Liver (tissue), 8 donors: ENCODE measurements at regions not wholly inside any gene's neighbourhood (a gene's known extent, or its start where the extent isn't known, plus 50 kb on each side); places are given as distances from the start of the nearest gene placed in this dataset.

ENCODE experiments used
- DNase-seq: peaks from one replicate; pipeline ENCODE4 v3.0.0-alpha.2; 2017; ENCODE audit warnings: low spot score
- H3K27ac ChIP-seq, 2 donors: one replicate each; pipeline ENCODE4 v1.7.0; 2013; ENCODE audit warnings: inconsistent platforms in 2 of 2, low read length in 2 of 2, control low read depth in 1 of 2, low read depth in 1 of 2, mild to moderate bottlenecking in 1 of 2
- H3K27me3 ChIP-seq, 4 donors: one replicate each; pipeline versions ENCODE4 v1.6.1 to v1.7.0; 2013; ENCODE audit warnings: low read length in 3 of 4, inconsistent platforms in 1 of 4, mild to moderate bottlenecking in 1 of 4, moderate library complexity in 1 of 4; ENCODE audit not compliant: control insufficient read depth in 4 of 4, insufficient read depth in 4 of 4
- H3K36me3 ChIP-seq, 4 donors: one replicate each; pipeline versions ENCODE4 v1.6.1 to v1.7.0; 2013; ENCODE audit warnings: low read length in 3 of 4, mild to moderate bottlenecking in 3 of 4, low read depth in 1 of 4, moderate library complexity in 1 of 4; ENCODE audit not compliant: control insufficient read depth in 4 of 4, insufficient read depth in 3 of 4
- H3K4me1 ChIP-seq, 4 donors: one replicate each; pipeline versions ENCODE4 v1.6.1 to v1.7.0; 2013; ENCODE audit warnings: low read length in 3 of 4, mild to moderate bottlenecking in 3 of 4, moderate library complexity in 1 of 4; ENCODE audit not compliant: control insufficient read depth in 4 of 4, insufficient read depth in 4 of 4
- H3K4me3 ChIP-seq, 3 donors: one replicate each; pipeline versions ENCODE4 v1.6.1 to v1.7.0; 2013; ENCODE audit warnings: low read length in 3 of 3, control low read depth in 1 of 3, low read depth in 1 of 3, mild to moderate bottlenecking in 1 of 3
- H3K9ac ChIP-seq, 2 donors: one replicate each; pipeline ENCODE4 v1.7.0; 2013; ENCODE audit warnings: low read length in 2 of 2, mild to moderate bottlenecking in 2 of 2, moderate library complexity in 2 of 2, control low read depth in 1 of 2, low read depth in 1 of 2
- H3K9me3 ChIP-seq, 4 donors: one replicate each; pipeline versions ENCODE4 v1.6.1 to v1.7.0; 2013; ENCODE audit warnings: low read length in 3 of 4; ENCODE audit not compliant: control insufficient read depth in 4 of 4
- ATF3 ChIP-seq: IDR thresholded peaks from 2 replicates; pipeline ENCODE4 v1.6.1; 2016; ENCODE audit warnings: antibody characterized with exemption
- CTCF ChIP-seq: fragments of 150-350 bp; IDR thresholded peaks from 2 replicates; pipeline ENCODE4 v1.5.1; 2017; ENCODE audit warnings: improper control_type of control experiment, low read depth, low read length; ENCODE audit not compliant: missing input control
- EGR1 ChIP-seq, 2 donors: IDR thresholded peaks; 2 replicates each; pipeline ENCODE4 v1.6.1; 2016 to 2018; ENCODE audit warnings: antibody characterized with exemption in 2 of 2, low read depth in 2 of 2
- FOXA1 ChIP-seq: IDR thresholded peaks from 2 replicates; pipeline ENCODE4 v1.6.1; 2016; ENCODE audit warnings: antibody characterized with exemption
- GABPA ChIP-seq, 2 donors: IDR thresholded peaks in 1 of 2; conservative IDR thresholded peaks in 1 of 2; 2 replicates each; pipeline ENCODE4 v1.6.1; 2016; ENCODE audit warnings: antibody characterized with exemption in 2 of 2, mild to moderate bottlenecking in 1 of 2, moderate library complexity in 1 of 2
- HNF4A ChIP-seq, 2 donors: conservative IDR thresholded peaks; 2 replicates each; pipeline ENCODE4 v1.6.1; 2016; ENCODE audit warnings: antibody characterized with exemption in 2 of 2, mild to moderate bottlenecking in 2 of 2
- HNF4G ChIP-seq: IDR thresholded peaks from 2 replicates; pipeline ENCODE4 v1.6.1; 2016; ENCODE audit warnings: antibody characterized with exemption
- JUND ChIP-seq, 2 donors: IDR thresholded peaks; 2 replicates each; pipeline ENCODE4 v1.6.1; 2016; ENCODE audit warnings: antibody characterized with exemption in 2 of 2
- NR2F2 ChIP-seq: IDR thresholded peaks from 2 replicates; pipeline ENCODE4 v1.6.1; 2016; ENCODE audit warnings: antibody characterized with exemption
- RXRA ChIP-seq, 2 donors: IDR thresholded peaks; 2 replicates each; pipeline ENCODE4 v1.6.1; 2017 to 2018; ENCODE audit warnings: antibody characterized with exemption in 2 of 2, mild to moderate bottlenecking in 1 of 2
- SP1 ChIP-seq: IDR thresholded peaks from 2 replicates; pipeline ENCODE4 v1.6.1; 2018; ENCODE audit warnings: antibody characterized with exemption, mild to moderate bottlenecking
- TAF1 ChIP-seq: conservative IDR thresholded peaks from 2 replicates; pipeline ENCODE4 v1.6.1; 2016; ENCODE audit warnings: antibody characterized with exemption, mild to moderate bottlenecking
- YY1 ChIP-seq: IDR thresholded peaks from 2 replicates; pipeline ENCODE4 v1.6.1; 2016; ENCODE audit warnings: antibody characterized with exemption, mild to moderate bottlenecking
- ZBTB33 ChIP-seq: IDR thresholded peaks from 2 replicates; pipeline ENCODE4 v1.6.1; 2016; ENCODE audit warnings: antibody characterized with exemption
- WGBS: extraction: QIAGEN DNeasy Blood & Tissue Kit; methylation state at CpG from one replicate; pipeline ENCODE4 v1.1.7; 2013; 5-methylcytosine and 5-hydroxymethylcytosine counted together
- donor health status: healthy.
- donor health status: healthy.
- donor health status: healthy.
- donor health status: healthy.
- donor health status: healthy.

GRCh38 chr11:8822469-8822868 lies 88.5 kb upstream of the AKIP1 start:
- Histone ChIP-seq H3K36me3 (no peaks in the 10 kb centered on the region), H3K9ac (no peak overlapping the region), H3K27me3 (no peaks in the 10 kb centered on the region), H3K9me3 (no peaks in the 10 kb centered on the region), H3K27ac (no peak overlapping the region), H3K4me1 (no peaks in the 10 kb centered on the region), H3K4me3 (no peak overlapping the region)
- no peak for TF ChIP-seq HNF4A (conservative IDR thresholded peaks at IDR 0.05)
- TF ChIP-seq EGR1 (IDR thresholded peaks at IDR 0.05; ENCODE audit: low read depth in 2 of 2) = no peak
- TF ChIP-seq ZBTB33 = no peak
- TF ChIP-seq CTCF = no peak
- no peak for TF ChIP-seq YY1
- no peak for TF ChIP-seq GABPA (IDR thresholded peaks at IDR 0.05 in 1 of 2, conservative IDR thresholded peaks at IDR 0.05 in 1 of 2)
- TF ChIP-seq TAF1 = no peak
- TF ChIP-seq NR2F2 = no peak
- TF ChIP-seq HNF4G = no peak
- 78% methylated on average over 6 of the region's 6 CpGs for WGBS
- DNase-seq = no peak

GRCh38 chr11:8823174-8823742 lies 87.7 kb upstream of the AKIP1 start:
- DNase-seq = no peak
- WGBS = 69% methylated on average over 2 of the region's 2 CpGs
- no peak for TF ChIP-seq TAF1
- TF ChIP-seq ATF3 = no peak
- TF ChIP-seq ZBTB33 = no peak
- TF ChIP-seq YY1 = no peak
- no peak for TF ChIP-seq RXRA (IDR thresholded peaks at IDR 0.05)
- no peak for TF ChIP-seq SP1
- TF ChIP-seq JUND (IDR thresholded peaks at IDR 0.05) = no peak
- no peak for TF ChIP-seq FOXA1
- no peak for TF ChIP-seq EGR1 (IDR thresholded peaks at IDR 0.05; ENCODE audit: low read depth in 2 of 2)
- no peak for TF ChIP-seq CTCF

More at GRCh38 chr11:8823174-8823742, 87.7 kb upstream of the AKIP1 start:
- Histone ChIP-seq H3K27ac (no peak overlapping the region), H3K9ac (no peak overlapping the region), H3K36me3 (no peaks in the 10 kb centered on the region), H3K27me3 (no peaks in the 10 kb centered on the region), H3K9me3 (no peaks in the 10 kb centered on the region), H3K4me1 (no peaks in the 10 kb centered on the region), H3K4me3 (no peak overlapping the region)
